Left lung (tissue), 4 donors: ENCODE measurements at regions not wholly inside any gene's neighbourhood (a gene's known extent, or its start where the extent isn't known, plus 50 kb on each side); places are given as distances from the start of the nearest gene placed in this dataset.

Experiments
- ATAC-seq: fragments of 200-7000 bp; cut with Tn5 transposase; one replicate; pipeline ENCODE4 v1.9.1; 2020; ENCODE audit warnings: moderate library complexity
- DNase-seq, 4 donors: peaks; one replicate each; pipeline ENCODE4 v3.0.0-alpha.2; 2013 to 2020
- H3K27ac ChIP-seq, 2 donors: fragments of 200-600 bp; sonication (generic) in 1 of 2; one replicate each; pipeline versions ENCODE4 v1.5.0 to v1.8.0; 2020 to 2021
- H3K27me3 ChIP-seq, 2 donors: fragments of 200-600 bp; sonication (generic) in 1 of 2; one replicate each; pipeline versions ENCODE4 v1.5.0 to v1.8.0; 2020 to 2021
- H3K36me3 ChIP-seq, 2 donors: fragments of 200-600 bp; sonication (generic) in 1 of 2; one replicate each; pipeline versions ENCODE4 v1.5.0 to v1.8.0; 2020 to 2021
- H3K4me1 ChIP-seq, 2 donors: fragments of 200-600 bp; one replicate each; pipeline ENCODE4 v1.8.0; 2021
- H3K4me3 ChIP-seq, 2 donors: fragments of 200-600 bp; sonication (generic) in 1 of 2; one replicate each; pipeline versions ENCODE4 v1.5.0 to v1.8.0; 2020 to 2021; ENCODE audit warnings: mild to moderate bottlenecking in 1 of 2
- H3K9me3 ChIP-seq, 2 donors: fragments of 200-600 bp; sonication (generic) in 1 of 2; one replicate each; pipeline versions ENCODE4 v1.5.0 to v1.8.0; 2020 to 2021
- CTCF ChIP-seq, 2 donors: fragments of 200-600 bp; sonication (generic) in 1 of 2; IDR thresholded peaks; one replicate each; pipeline versions ENCODE4 v1.5.0 to v1.8.0; 2021; ENCODE audit warnings: antibody characterized with exemption in 2 of 2
- intact Hi-C, 2 donors: fragments of 100-400 bp; cut with DNase I; formaldehyde crosslinking; loops; one replicate each; pipeline versions ENCODE4 v1.11.2 to v1.14.2; 2022
- donor health status: DM: no; HTN: yes; CAD: no.
- donor health status: DM: no; HTN: no; CAD: no.

GRCh38 chr3:124264346-124264745, 272.4 kb upstream of the ROPN1 start:
- no peak overlapping the region for H3K27ac ChIP-seq
- H3K9me3 ChIP-seq, result no peaks in the 10 kb centered on the region
- H3K4me1 ChIP-seq, result peaks cover 0 to 6% of the 10 kb centered on the region in 2 donors
- ATAC-seq (no peak), DNase-seq (peak in 1 of 4 donors; percentile 68)
- no peaks in the 10 kb centered on the region for H3K36me3 ChIP-seq
- no peak overlapping the region for H3K4me3 ChIP-seq
- intact Hi-C loops, result no loop called here
- TF ChIP-seq CTCF (IDR thresholded peaks at IDR 0.05), result no peak
- no peaks in the 10 kb centered on the region for H3K27me3 ChIP-seq

- intact Hi-C loops, result no loop called here
- peak in 2 of 4 donors; percentile 84 to 89 for DNase-seq
- Histone ChIP-seq H3K27me3 (no peaks in the 10 kb centered on the region), H3K4me1 (peaks cover 0 to 3% of the 10 kb centered on the region in 2 donors), H3K27ac (no peak overlapping the region), H3K9me3 (no peaks in the 10 kb centered on the region), H3K4me3 (no peak overlapping the region), H3K36me3 (no peaks in the 10 kb centered on the region)
- TF ChIP-seq CTCF (IDR thresholded peaks at IDR 0.05), result no peak
- no peak for ATAC-seq
These were observed 274.6 kb upstream of the ROPN1 start for GRCh38 chr3:124266487-124266886.

GRCh38 chr3:124267406-124267805, 275.5 kb upstream of the ROPN1 start:
- Histone ChIP-seq H3K4me1 (peaks cover 0 to 3% of the 10 kb centered on the region in 2 donors), H3K36me3 (no peaks in the 10 kb centered on the region), H3K27me3 (no peaks in the 10 kb centered on the region), H3K9me3 (no peaks in the 10 kb centered on the region), H3K27ac (no peak overlapping the region), H3K4me3 (no peak overlapping the region)
- DNase-seq (no peak), ATAC-seq (no peak)
- TF ChIP-seq CTCF (IDR thresholded peaks at IDR 0.05), result no peak
- intact Hi-C loops, result no loop called here

- no peak overlapping the region for H3K27ac ChIP-seq
- ATAC-seq, result no peak
- intact Hi-C loops, result no loop called here
- peaks cover 0 to 3% of the 10 kb centered on the region in 2 donors for H3K4me1 ChIP-seq
- no peak overlapping the region for H3K4me3 ChIP-seq
- TF ChIP-seq CTCF (IDR thresholded peaks at IDR 0.05), result no peak
- no peak for DNase-seq
- no peaks in the 10 kb centered on the region for H3K9me3 ChIP-seq
- H3K27me3 ChIP-seq, result no peaks in the 10 kb centered on the region
- no peaks in the 10 kb centered on the region for H3K36me3 ChIP-seq
These were observed 276.4 kb upstream of the ROPN1 start for GRCh38 chr3:124268355-124268754.

GRCh38 chr3:124269619-124270018, 277.7 kb upstream of the ROPN1 start:
- DNase-seq (no peak), ATAC-seq (no peak)
- Histone ChIP-seq H3K9me3 (no peaks in the 10 kb centered on the region), H3K4me1 (peaks cover 0 to 3% of the 10 kb centered on the region in 2 donors), H3K27ac (no peak overlapping the region), H3K4me3 (no peak overlapping the region), H3K27me3 (no peaks in the 10 kb centered on the region), H3K36me3 (no peaks in the 10 kb centered on the region)
- no peak for TF ChIP-seq CTCF (IDR thresholded peaks at IDR 0.05)
- intact Hi-C loops, result no loop called here
